ENCODE measurements at regions not wholly inside any gene's neighbourhood (a gene's known extent, or its start where the extent isn't known, plus 50 kb on each side); places are given as distances from the start of the nearest gene placed in this dataset.

DNA sequence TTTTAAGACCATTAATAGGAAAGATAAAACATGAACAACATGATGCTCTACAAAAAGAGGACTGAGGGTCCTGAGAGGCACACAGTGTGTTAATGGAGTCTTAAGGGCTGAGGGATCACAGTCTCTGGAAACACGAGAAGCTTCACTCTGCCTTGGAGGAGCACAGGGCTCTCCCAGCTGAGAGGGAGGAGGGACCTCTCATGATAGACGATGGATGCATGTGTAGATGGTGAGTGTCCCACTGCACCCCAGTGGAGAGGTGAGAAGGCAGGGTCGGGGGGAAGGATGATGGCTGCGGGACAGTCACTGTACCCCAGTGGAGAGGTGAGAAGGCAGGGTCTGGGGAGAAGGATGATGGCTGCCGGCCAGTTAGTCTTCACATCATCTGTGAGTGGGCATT lies 613.4 kb downstream of the IRX1 start:
- TF ChIP-seq EP300 (IDR thresholded peaks at IDR 0.05): no peak
- TF ChIP-seq, protein P1, sequence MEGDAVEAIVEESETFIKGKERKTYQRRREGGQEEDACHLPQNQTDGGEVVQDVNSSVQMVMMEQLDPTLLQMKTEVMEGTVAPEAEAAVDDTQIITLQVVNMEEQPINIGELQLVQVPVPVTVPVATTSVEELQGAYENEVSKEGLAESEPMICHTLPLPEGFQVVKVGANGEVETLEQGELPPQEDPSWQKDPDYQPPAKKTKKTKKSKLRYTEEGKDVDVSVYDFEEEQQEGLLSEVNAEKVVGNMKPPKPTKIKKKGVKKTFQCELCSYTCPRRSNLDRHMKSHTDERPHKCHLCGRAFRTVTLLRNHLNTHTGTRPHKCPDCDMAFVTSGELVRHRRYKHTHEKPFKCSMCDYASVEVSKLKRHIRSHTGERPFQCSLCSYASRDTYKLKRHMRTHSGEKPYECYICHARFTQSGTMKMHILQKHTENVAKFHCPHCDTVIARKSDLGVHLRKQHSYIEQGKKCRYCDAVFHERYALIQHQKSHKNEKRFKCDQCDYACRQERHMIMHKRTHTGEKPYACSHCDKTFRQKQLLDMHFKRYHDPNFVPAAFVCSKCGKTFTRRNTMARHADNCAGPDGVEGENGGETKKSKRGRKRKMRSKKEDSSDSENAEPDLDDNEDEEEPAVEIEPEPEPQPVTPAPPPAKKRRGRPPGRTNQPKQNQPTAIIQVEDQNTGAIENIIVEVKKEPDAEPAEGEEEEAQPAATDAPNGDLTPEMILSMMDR (IDR thresholded peaks at IDR 0.05): no peak
